Neural cell (in vitro differentiated cells): ENCODE measurements at regions not wholly inside any gene's neighbourhood (a gene's known extent, or its start where the extent isn't known, plus 50 kb on each side); places are given as distances from the start of the nearest gene placed in this dataset.

Experiments used
- H2AFZ ChIP-seq: fragments of 200-600, 300-800 bp; sonication (generic), shearing (Covaris generic); 2 replicates; pipeline ENCODE4 v1.6.0; 2014; ENCODE audit warnings: low read depth, mild to moderate bottlenecking, antibody characterized with exemption, low read length, moderate library complexity
- H3F3A ChIP-seq: fragments of 200-600 bp; shearing (Covaris generic); 2 replicates; pipeline ENCODE4 v1.6.1; 2016; ENCODE audit warnings: mild to moderate bottlenecking, moderate library complexity, mixed read lengths, antibody characterized with exemption, low read length; ENCODE audit not compliant: insufficient read depth, poor library complexity, severe bottlenecking
- H3K27ac ChIP-seq: fragments of 200-600, 300-800 bp; sonication (generic), shearing (Covaris generic); 2 replicates; pipeline ENCODE4 v1.5.1; 2014; ENCODE audit warnings: mild to moderate bottlenecking, low read length, moderate library complexity
- H3K27me3 ChIP-seq: fragments of 300-800, 200-600 bp; sonication (generic), shearing (Covaris generic); 2 replicates; pipeline ENCODE4 v1.6.0; 2014; ENCODE audit warnings: mild to moderate bottlenecking, low read depth, low read length, moderate library complexity; ENCODE audit not compliant: insufficient read depth
- H3K36me3 ChIP-seq: fragments of 300-800, 200-600 bp; sonication (generic), shearing (Covaris generic); 2 replicates; pipeline ENCODE4 v1.5.1; 2014; ENCODE audit warnings: mild to moderate bottlenecking, antibody characterized with exemption, low read length, moderate library complexity; ENCODE audit not compliant: insufficient read depth
- H3K4me2 ChIP-seq: fragments of 300-800, 200-600 bp; sonication (generic), shearing (Covaris generic); 2 replicates; pipeline ENCODE4 v1.6.0; 2014; ENCODE audit warnings: mild to moderate bottlenecking, low read length
- H3K4me3 ChIP-seq: fragments of 300-800, 200-600 bp; sonication (generic), shearing (Covaris generic); 2 replicates; pipeline ENCODE4 v1.5.1; 2014; ENCODE audit warnings: mild to moderate bottlenecking, low read length, moderate library complexity
- H3K79me2 ChIP-seq: fragments of 200-600 bp; shearing (Covaris generic); replicated peaks from 2 replicates; pipeline ENCODE4 v1.6.0; 2014; ENCODE audit warnings: mild to moderate bottlenecking, low read length, moderate library complexity; ENCODE audit not compliant: insufficient read depth
- H3K9ac ChIP-seq: fragments of 300-800, 200-600 bp; sonication (generic), shearing (Covaris generic); 2 replicates; pipeline ENCODE4 v1.6.1; 2016; ENCODE audit warnings: mild to moderate bottlenecking, low read length, mixed read lengths
- H3K9me2 ChIP-seq: fragments of 200-600 bp; shearing (Covaris generic); 2 replicates; pipeline ENCODE4 v1.6.1; 2016; ENCODE audit warnings: mild to moderate bottlenecking, low read length, mixed read lengths; ENCODE audit not compliant: insufficient read depth
- H3K9me3 ChIP-seq: fragments of 200-600, 300-800 bp; sonication (generic), shearing (Covaris generic); 2 replicates; pipeline ENCODE4 v1.6.1; 2016; ENCODE audit warnings: mild to moderate bottlenecking, mixed run types, low read length, moderate library complexity, mixed read lengths
- H4K20me1 ChIP-seq: fragments of 200-600 bp; shearing (Covaris generic); 2 replicates; pipeline ENCODE4 v1.6.1; 2016; ENCODE audit warnings: mild to moderate bottlenecking, mixed run types; ENCODE audit not compliant: insufficient read depth
- EP300 ChIP-seq: fragments of 450-650 bp; conservative IDR thresholded peaks from 2 replicates; pipeline ENCODE4 v1.6.1; 2014; ENCODE audit warnings: antibody characterized with exemption, mild to moderate bottlenecking, moderate library complexity; ENCODE audit not compliant: poor library complexity, severe bottlenecking
- EZH2 ChIP-seq: fragments of 200-600, 300-800 bp; shearing (Covaris generic), sonication (generic); IDR thresholded peaks from 2 replicates; pipeline ENCODE4 v1.6.1; 2014; ENCODE audit warnings: antibody characterized with exemption, low read length, borderline replicate concordance, mild to moderate bottlenecking; ENCODE audit not compliant: insufficient read depth, poor library complexity, severe bottlenecking
- MXI1 ChIP-seq: fragments of 450-650 bp; conservative IDR thresholded peaks from 2 replicates; pipeline ENCODE4 v1.6.1; 2014; ENCODE audit warnings: antibody characterized with exemption, mild to moderate bottlenecking; ENCODE audit not compliant: poor library complexity, severe bottlenecking
- POLR2AphosphoS5 ChIP-seq: IDR thresholded peaks from 2 replicates; pipeline ENCODE4 v1.6.1; 2012
- RAD21 ChIP-seq: fragments of 450-650 bp; conservative IDR thresholded peaks from 2 replicates; pipeline ENCODE4 v1.6.1; 2014; ENCODE audit warnings: antibody characterized with exemption, mild to moderate bottlenecking, moderate library complexity
- SMC3 ChIP-seq: fragments of 450-650 bp; conservative IDR thresholded peaks from 2 replicates; pipeline ENCODE4 v1.6.1; 2014; ENCODE audit warnings: antibody characterized with exemption, mild to moderate bottlenecking, moderate library complexity; ENCODE audit not compliant: poor library complexity
- TAF1 ChIP-seq: IDR thresholded peaks from 2 replicates; pipeline ENCODE4 v1.6.1; 2012; ENCODE audit warnings: low read depth
- TF ChIP-seq, protein P1 (sequence below): fragments of 450-650 bp; IDR thresholded peaks from 2 replicates; pipeline ENCODE4 v1.5.1; 2014; ENCODE audit warnings: antibody characterized with exemption, mild to moderate bottlenecking, moderate library complexity; ENCODE audit not compliant: poor library complexity, severe bottlenecking
- TF ChIP-seq, protein P2 (sequence below): IDR thresholded peaks from 2 replicates; pipeline ENCODE4 v1.6.1; 2012; ENCODE audit warnings: borderline replicate concordance

- Histone ChIP-seq H3K27ac (no peak overlapping the region), H3K79me2 (no peaks in the 10 kb centered on the region), H2AFZ (no peak overlapping the region), H3K36me3 (no peaks in the 10 kb centered on the region), H3K9ac (no peak overlapping the region), H3K4me2 (no peak overlapping the region), H3K4me3 (no peak overlapping the region), H4K20me1 (no peaks in the 10 kb centered on the region), H3F3A (no peaks in the 10 kb centered on the region), H3K9me3 (no peaks in the 10 kb centered on the region), H3K27me3 (no peaks in the 10 kb centered on the region), H3K9me2 (no peaks in the 10 kb centered on the region)
- TF ChIP-seq EP300 = no peak
- TF ChIP-seq MXI1 = no peak
- TF ChIP-seq POLR2AphosphoS5 = no peak
- TF ChIP-seq EZH2 = no peak
- no peak for TF ChIP-seq RAD21
- TF ChIP-seq SMC3 = no peak
- TF ChIP-seq, protein P1, sequence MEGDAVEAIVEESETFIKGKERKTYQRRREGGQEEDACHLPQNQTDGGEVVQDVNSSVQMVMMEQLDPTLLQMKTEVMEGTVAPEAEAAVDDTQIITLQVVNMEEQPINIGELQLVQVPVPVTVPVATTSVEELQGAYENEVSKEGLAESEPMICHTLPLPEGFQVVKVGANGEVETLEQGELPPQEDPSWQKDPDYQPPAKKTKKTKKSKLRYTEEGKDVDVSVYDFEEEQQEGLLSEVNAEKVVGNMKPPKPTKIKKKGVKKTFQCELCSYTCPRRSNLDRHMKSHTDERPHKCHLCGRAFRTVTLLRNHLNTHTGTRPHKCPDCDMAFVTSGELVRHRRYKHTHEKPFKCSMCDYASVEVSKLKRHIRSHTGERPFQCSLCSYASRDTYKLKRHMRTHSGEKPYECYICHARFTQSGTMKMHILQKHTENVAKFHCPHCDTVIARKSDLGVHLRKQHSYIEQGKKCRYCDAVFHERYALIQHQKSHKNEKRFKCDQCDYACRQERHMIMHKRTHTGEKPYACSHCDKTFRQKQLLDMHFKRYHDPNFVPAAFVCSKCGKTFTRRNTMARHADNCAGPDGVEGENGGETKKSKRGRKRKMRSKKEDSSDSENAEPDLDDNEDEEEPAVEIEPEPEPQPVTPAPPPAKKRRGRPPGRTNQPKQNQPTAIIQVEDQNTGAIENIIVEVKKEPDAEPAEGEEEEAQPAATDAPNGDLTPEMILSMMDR = no peak
- TF ChIP-seq TAF1 = no peak
- TF ChIP-seq, protein P2, sequence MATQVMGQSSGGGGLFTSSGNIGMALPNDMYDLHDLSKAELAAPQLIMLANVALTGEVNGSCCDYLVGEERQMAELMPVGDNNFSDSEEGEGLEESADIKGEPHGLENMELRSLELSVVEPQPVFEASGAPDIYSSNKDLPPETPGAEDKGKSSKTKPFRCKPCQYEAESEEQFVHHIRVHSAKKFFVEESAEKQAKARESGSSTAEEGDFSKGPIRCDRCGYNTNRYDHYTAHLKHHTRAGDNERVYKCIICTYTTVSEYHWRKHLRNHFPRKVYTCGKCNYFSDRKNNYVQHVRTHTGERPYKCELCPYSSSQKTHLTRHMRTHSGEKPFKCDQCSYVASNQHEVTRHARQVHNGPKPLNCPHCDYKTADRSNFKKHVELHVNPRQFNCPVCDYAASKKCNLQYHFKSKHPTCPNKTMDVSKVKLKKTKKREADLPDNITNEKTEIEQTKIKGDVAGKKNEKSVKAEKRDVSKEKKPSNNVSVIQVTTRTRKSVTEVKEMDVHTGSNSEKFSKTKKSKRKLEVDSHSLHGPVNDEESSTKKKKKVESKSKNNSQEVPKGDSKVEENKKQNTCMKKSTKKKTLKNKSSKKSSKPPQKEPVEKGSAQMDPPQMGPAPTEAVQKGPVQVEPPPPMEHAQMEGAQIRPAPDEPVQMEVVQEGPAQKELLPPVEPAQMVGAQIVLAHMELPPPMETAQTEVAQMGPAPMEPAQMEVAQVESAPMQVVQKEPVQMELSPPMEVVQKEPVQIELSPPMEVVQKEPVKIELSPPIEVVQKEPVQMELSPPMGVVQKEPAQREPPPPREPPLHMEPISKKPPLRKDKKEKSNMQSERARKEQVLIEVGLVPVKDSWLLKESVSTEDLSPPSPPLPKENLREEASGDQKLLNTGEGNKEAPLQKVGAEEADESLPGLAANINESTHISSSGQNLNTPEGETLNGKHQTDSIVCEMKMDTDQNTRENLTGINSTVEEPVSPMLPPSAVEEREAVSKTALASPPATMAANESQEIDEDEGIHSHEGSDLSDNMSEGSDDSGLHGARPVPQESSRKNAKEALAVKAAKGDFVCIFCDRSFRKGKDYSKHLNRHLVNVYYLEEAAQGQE = no peak
Measured at GRCh38 chr20:12287575-12287974, 369.9 kb downstream of the BTBD3 start.

DNA sequence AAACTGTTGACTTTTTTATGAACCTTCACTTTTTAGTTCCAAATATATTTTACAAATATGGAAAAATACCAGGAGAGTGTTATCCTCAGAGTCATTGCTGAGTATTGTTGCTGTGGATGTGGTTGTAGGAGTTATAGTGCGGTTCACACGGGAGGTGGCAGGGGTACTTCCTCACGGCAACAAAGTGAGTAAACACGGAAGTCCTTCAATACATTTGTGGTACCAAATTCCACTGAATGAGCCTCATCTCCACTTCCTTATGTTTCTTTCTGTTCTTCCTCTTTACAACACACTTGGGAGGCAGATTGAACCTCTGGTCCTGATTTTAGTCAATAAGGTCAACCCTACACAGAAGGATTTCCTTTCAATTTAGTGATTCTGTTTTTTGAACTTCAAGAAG lies 371.8 kb downstream of the BTBD3 start:
- TF ChIP-seq POLR2AphosphoS5 (no peak), MXI1 (no peak), EZH2 (no peak), SMC3 (no peak), RAD21 (no peak), EP300 (no peak), TAF1 (no peak)
- TF ChIP-seq, protein P1 = no peak
- TF ChIP-seq, protein P2 = no peak
- Histone ChIP-seq H3K4me2 (no peak overlapping the region), H3F3A (no peaks in the 10 kb centered on the region), H3K9me3 (no peaks in the 10 kb centered on the region), H2AFZ (no peak overlapping the region), H3K9me2 (no peaks in the 10 kb centered on the region), H4K20me1 (no peaks in the 10 kb centered on the region), H3K27me3 (no peaks in the 10 kb centered on the region), H3K36me3 (no peaks in the 10 kb centered on the region), H3K79me2 (no peaks in the 10 kb centered on the region), H3K27ac (no peak overlapping the region), H3K9ac (no peak overlapping the region), H3K4me3 (no peak overlapping the region)
